H9 (cell line): ENCODE measurements at regions not wholly inside any gene's neighbourhood (a gene's known extent, or its start where the extent isn't known, plus 50 kb on each side); places are given as distances from the start of the nearest gene placed in this dataset.

ENCODE experiments used
- DNase-seq: peaks from one replicate; pipeline ENCODE4 v3.0.0-alpha.2; 2017
- H2AFZ ChIP-seq: one replicate; pipeline ENCODE4 v1.6.1; 2013; ENCODE audit warnings: mild to moderate bottlenecking, low read length, control low read depth, moderate library complexity
- H2AK5ac ChIP-seq: 2 replicates; pipeline ENCODE4 v1.6.1; 2013; ENCODE audit warnings: low read length, control low read depth, mixed read lengths; ENCODE audit not compliant: insufficient read length
- H2BK120ac ChIP-seq: one replicate; pipeline ENCODE4 v1.6.1; 2013; ENCODE audit warnings: low read depth, mild to moderate bottlenecking, low read length, control low read depth, inconsistent platforms; ENCODE audit not compliant: poor library complexity, severe bottlenecking
- H2BK12ac ChIP-seq: 2 replicates; pipeline ENCODE4 v1.6.1; 2013; ENCODE audit warnings: low read length, control low read depth, mixed read lengths, low read depth; ENCODE audit not compliant: insufficient read length
- H2BK15ac ChIP-seq: 2 replicates; pipeline ENCODE4 v1.6.1; 2013; ENCODE audit warnings: low read depth, low read length, control low read depth
- H2BK20ac ChIP-seq: one replicate; pipeline ENCODE4 v1.6.1; 2013; ENCODE audit warnings: low read depth, mild to moderate bottlenecking, low read length, control low read depth, inconsistent platforms; ENCODE audit not compliant: poor library complexity, severe bottlenecking
- H2BK5ac ChIP-seq: 2 replicates; pipeline ENCODE4 v1.6.1; 2013; ENCODE audit warnings: low read length, control low read depth, mixed read lengths; ENCODE audit not compliant: insufficient read length
- H3K14ac ChIP-seq: 2 replicates; pipeline ENCODE4 v1.6.1; 2013; ENCODE audit warnings: low read length, control low read depth; ENCODE audit not compliant: insufficient read depth
- H3K18ac ChIP-seq: 2 replicates; pipeline ENCODE4 v1.6.1; 2013; ENCODE audit warnings: low read depth, mild to moderate bottlenecking, mixed read lengths, low read length, control low read depth; ENCODE audit not compliant: insufficient read length
- H3K23ac ChIP-seq: 2 replicates; pipeline ENCODE4 v1.6.1; 2013; ENCODE audit warnings: low read length, control low read depth, mixed read lengths, low read depth; ENCODE audit not compliant: insufficient read length
- H3K23me2 ChIP-seq: 2 replicates; pipeline ENCODE4 v1.6.1; 2013; ENCODE audit warnings: low read depth, mild to moderate bottlenecking, mixed read lengths, low read length, control low read depth; ENCODE audit not compliant: insufficient read length, poor library complexity, severe bottlenecking
- H3K27ac ChIP-seq: 2 replicates; pipeline ENCODE4 v1.5.1; 2013; ENCODE audit warnings: low read length, control low read depth, mixed read lengths, low read depth; ENCODE audit not compliant: insufficient read length
- H3K27me3 ChIP-seq: 2 replicates; pipeline ENCODE4 v1.6.1; 2013; ENCODE audit warnings: low read length, control low read depth, inconsistent platforms; ENCODE audit not compliant: insufficient read depth
- H3K4ac ChIP-seq: 2 replicates; pipeline ENCODE4 v1.6.1; 2013; ENCODE audit warnings: low read depth, mild to moderate bottlenecking, control low read depth, inconsistent platforms, low read length, moderate library complexity
- H3K4me1 ChIP-seq: 2 replicates; pipeline ENCODE4 v1.6.1; 2013; ENCODE audit warnings: low read length, control low read depth, inconsistent platforms; ENCODE audit not compliant: insufficient read depth
- H3K4me2 ChIP-seq: 2 replicates; pipeline ENCODE4 v1.6.1; 2013; ENCODE audit warnings: low read length, control low read depth, mixed read lengths; ENCODE audit not compliant: insufficient read length, insufficient read depth
- H3K56ac ChIP-seq: 2 replicates; pipeline ENCODE4 v1.6.1; 2013; ENCODE audit warnings: low read depth, mild to moderate bottlenecking, mixed read lengths, low read length, control low read depth; ENCODE audit not compliant: insufficient read length
- H3K79me1 ChIP-seq: 2 replicates; pipeline ENCODE4 v1.6.1; 2013; ENCODE audit warnings: low read depth, mild to moderate bottlenecking, moderate library complexity, low read length, control low read depth, inconsistent platforms; ENCODE audit not compliant: insufficient read depth, poor library complexity, severe bottlenecking
- H3K79me2 ChIP-seq: 2 replicates; pipeline ENCODE4 v1.6.1; 2013; ENCODE audit warnings: low read length, control low read depth, inconsistent platforms; ENCODE audit not compliant: insufficient read depth
- H3K9ac ChIP-seq: 2 replicates; pipeline ENCODE4 v1.6.1; 2013; ENCODE audit warnings: low read length, control low read depth, mixed read lengths; ENCODE audit not compliant: insufficient read length; ENCODE audit errors: extremely low read depth
- H3K9me3 ChIP-seq: one replicate; pipeline ENCODE4 v1.6.1; 2013; ENCODE audit warnings: low read depth, low read length, inconsistent platforms; ENCODE audit not compliant: control insufficient read depth
- H3T11ph ChIP-seq: one replicate; pipeline ENCODE4 v1.6.1; 2013; ENCODE audit warnings: mild to moderate bottlenecking, low read length, control low read depth, inconsistent platforms
- H4K20me1 ChIP-seq: one replicate; pipeline ENCODE4 v1.6.1; 2013; ENCODE audit not compliant: control insufficient read depth, insufficient read length, insufficient read depth
- H4K5ac ChIP-seq: 2 replicates; pipeline ENCODE4 v1.6.1; 2013; ENCODE audit warnings: low read depth, mild to moderate bottlenecking, mixed read lengths, low read length, control low read depth; ENCODE audit not compliant: insufficient read length
- H4K8ac ChIP-seq: replicated peaks from 2 replicates; pipeline ENCODE4 v1.6.1; 2013; ENCODE audit warnings: low read length, control low read depth, mixed read lengths, low read depth; ENCODE audit not compliant: insufficient read length
- H4K91ac ChIP-seq: 2 replicates; pipeline ENCODE4 v1.6.1; 2013; ENCODE audit warnings: low read depth, mild to moderate bottlenecking, moderate library complexity, mixed read lengths, low read length, control low read depth; ENCODE audit not compliant: insufficient read length
- H3K27ac Mint-ChIP-seq, 3 experiments: 2 replicates in 2 of 3; 3 replicates in 1 of 3; pipeline ENCODE4 v1.8.0; 2020 to 2021; ENCODE audit warnings: mixed read lengths in 3 of 3, mild to moderate bottlenecking in 1 of 3, moderate library complexity in 1 of 3
- H3K27me3 Mint-ChIP-seq: 2 replicates; pipeline ENCODE4 v1.8.0; 2021; ENCODE audit warnings: low read depth, mild to moderate bottlenecking, moderate library complexity, mixed read lengths
- H3K36me3 Mint-ChIP-seq, 3 experiments: 2 replicates in 2 of 3; 3 replicates in 1 of 3; pipeline ENCODE4 v1.8.0; 2020 to 2021; ENCODE audit warnings: low read depth in 3 of 3, mixed read lengths in 3 of 3; ENCODE audit not compliant: insufficient read depth in 1 of 3
- H3K4me1 Mint-ChIP-seq, 2 experiments: 2 replicates each; pipeline ENCODE4 v1.8.0; 2020; ENCODE audit warnings: mixed read lengths in 2 of 2
- H3K4me3 Mint-ChIP-seq, 2 experiments: 2 replicates in 1 of 2; 3 replicates in 1 of 2; pipeline ENCODE4 v1.8.0; 2020 to 2021; ENCODE audit warnings: mild to moderate bottlenecking in 2 of 2, mixed read lengths in 2 of 2, moderate library complexity in 1 of 2
- H3K9me3 Mint-ChIP-seq, 2 experiments: 2 replicates in 1 of 2; 3 replicates in 1 of 2; pipeline ENCODE4 v1.8.0; 2020; ENCODE audit warnings: mild to moderate bottlenecking in 2 of 2, mixed read lengths in 2 of 2, moderate library complexity in 1 of 2
- WGBS: extraction: QIAGEN DNeasy Blood & Tissue Kit; methylation state at CpG from one replicate; pipeline ENCODE4 v1.1.7; 2013; ENCODE audit warnings: missing lambda C conversion rate, low lambda C conversion rate, mixed read lengths; ENCODE audit not compliant: insufficient read length; ENCODE audit errors: extremely low coverage; 5-methylcytosine and 5-hydroxymethylcytosine counted together
- TF ChIP-seq, protein P1 (sequence below): fragments of 200-600 bp; sonication (generic); conservative IDR thresholded peaks from 3 replicates; pipeline ENCODE4 v1.8.0; 2021; ENCODE audit warnings: antibody characterized with exemption, mild to moderate bottlenecking

DNA sequence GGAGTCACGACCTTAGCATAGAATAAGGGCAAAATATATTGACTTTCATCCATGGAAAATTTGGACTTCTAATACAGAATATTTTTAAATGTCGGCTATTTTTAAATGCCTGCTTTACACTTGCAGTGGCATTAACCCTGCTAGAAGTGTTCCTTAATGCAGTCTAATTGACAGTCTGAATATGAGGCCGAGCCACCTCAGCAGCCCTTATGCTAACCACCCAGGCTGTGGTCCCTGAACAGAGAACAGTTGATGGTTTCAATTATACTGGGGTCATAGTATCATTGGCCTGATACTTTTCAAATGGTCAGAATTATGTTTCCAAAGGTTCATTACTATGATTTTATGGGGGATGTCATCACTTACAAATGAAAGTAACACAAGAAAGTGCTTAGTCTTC lies 764.7 kb upstream of the SLITRK1 start:
- no peaks in the 10 kb centered on the region for H3K79me1 ChIP-seq
- no peak overlapping the region for H3K18ac ChIP-seq
- H3K9me3 Mint-ChIP-seq = peaks cover 0 to 12% of the 10 kb centered on the region in 2 experiments; a peak in 3 of 5 replicates
- H3T11ph ChIP-seq = no peak overlapping the region
- H3K9ac ChIP-seq = no peak overlapping the region
- H2BK120ac ChIP-seq = no peak overlapping the region
- DNase-seq = no peak
- no peak overlapping the region for H3K27ac ChIP-seq
- H2AK5ac ChIP-seq = no peak overlapping the region
- no peak overlapping the region for H3K56ac ChIP-seq
- H3K4me1 Mint-ChIP-seq = peaks cover 0 to 12% of the 10 kb centered on the region in 2 experiments; a peak in 2 of 4 replicates
- TF ChIP-seq, protein P1, sequence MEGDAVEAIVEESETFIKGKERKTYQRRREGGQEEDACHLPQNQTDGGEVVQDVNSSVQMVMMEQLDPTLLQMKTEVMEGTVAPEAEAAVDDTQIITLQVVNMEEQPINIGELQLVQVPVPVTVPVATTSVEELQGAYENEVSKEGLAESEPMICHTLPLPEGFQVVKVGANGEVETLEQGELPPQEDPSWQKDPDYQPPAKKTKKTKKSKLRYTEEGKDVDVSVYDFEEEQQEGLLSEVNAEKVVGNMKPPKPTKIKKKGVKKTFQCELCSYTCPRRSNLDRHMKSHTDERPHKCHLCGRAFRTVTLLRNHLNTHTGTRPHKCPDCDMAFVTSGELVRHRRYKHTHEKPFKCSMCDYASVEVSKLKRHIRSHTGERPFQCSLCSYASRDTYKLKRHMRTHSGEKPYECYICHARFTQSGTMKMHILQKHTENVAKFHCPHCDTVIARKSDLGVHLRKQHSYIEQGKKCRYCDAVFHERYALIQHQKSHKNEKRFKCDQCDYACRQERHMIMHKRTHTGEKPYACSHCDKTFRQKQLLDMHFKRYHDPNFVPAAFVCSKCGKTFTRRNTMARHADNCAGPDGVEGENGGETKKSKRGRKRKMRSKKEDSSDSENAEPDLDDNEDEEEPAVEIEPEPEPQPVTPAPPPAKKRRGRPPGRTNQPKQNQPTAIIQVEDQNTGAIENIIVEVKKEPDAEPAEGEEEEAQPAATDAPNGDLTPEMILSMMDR = no peak
- no peaks in the 10 kb centered on the region; the same call in 1 of the 2 replicates for H3K27me3 Mint-ChIP-seq
- H3K9me3 ChIP-seq = no peaks in the 10 kb centered on the region
- H2AFZ ChIP-seq = no peak overlapping the region
- no peak overlapping the region for H3K4me3 Mint-ChIP-seq
- H4K8ac ChIP-seq = no peak overlapping the region
- H3K4me2 ChIP-seq = no peak overlapping the region
- H3K23me2 ChIP-seq = no peaks in the 10 kb centered on the region
- no peak overlapping the region for H4K91ac ChIP-seq
- no peak overlapping the region for H2BK15ac ChIP-seq
- no peak overlapping the region for H3K23ac ChIP-seq
- H3K27ac Mint-ChIP-seq = peak overlapping the region in 1 of 3 experiments; percentile 30; a peak in 1 of 7 replicates
- no peaks in the 10 kb centered on the region for H4K20me1 ChIP-seq
- H3K14ac ChIP-seq = no peak overlapping the region
- WGBS = no CpG with 5 or more reads among the region's 3 CpGs
- peaks cover 8 to 14% (median 9%) of the 10 kb centered on the region in 3 experiments for H3K36me3 Mint-ChIP-seq
- H2BK12ac ChIP-seq = no peak overlapping the region
- H4K5ac ChIP-seq = no peak overlapping the region
- H2BK5ac ChIP-seq = no peak overlapping the region
- no peak overlapping the region for H2BK20ac ChIP-seq
- H3K4ac ChIP-seq = no peak overlapping the region
- no peaks in the 10 kb centered on the region for H3K79me2 ChIP-seq
- no peaks in the 10 kb centered on the region for H3K27me3 ChIP-seq
- H3K4me1 ChIP-seq = no peaks in the 10 kb centered on the region
